ENCODE measurements at regions not wholly inside any gene's neighbourhood (a gene's known extent, or its start where the extent isn't known, plus 50 kb on each side); places are given as distances from the start of the nearest gene placed in this dataset.

- TF ChIP-seq CTCF (IDR thresholded peaks at IDR 0.05; ENCODE audit: poor library complexity, severe bottlenecking) = no peak
- TF ChIP-seq POLR2AphosphoS5 (IDR thresholded peaks at IDR 0.05) = no peak
- no peak for TF ChIP-seq SMC3 (conservative IDR thresholded peaks at IDR 0.05; ENCODE audit: poor library complexity)
- TF ChIP-seq EZH2 (IDR thresholded peaks at IDR 0.05; ENCODE audit: borderline replicate concordance, insufficient read depth, low read length, poor library complexity, severe bottlenecking) = no peak
- no peak for TF ChIP-seq RAD21 (conservative IDR thresholded peaks at IDR 0.05)
- no peak for TF ChIP-seq TAF1 (IDR thresholded peaks at IDR 0.05; ENCODE audit: low read depth)
- TF ChIP-seq EP300 (conservative IDR thresholded peaks at IDR 0.05; ENCODE audit: poor library complexity, severe bottlenecking) = no peak
- no peak for TF ChIP-seq MXI1 (conservative IDR thresholded peaks at IDR 0.05; ENCODE audit: poor library complexity, severe bottlenecking)
- no peak for TF ChIP-seq REST (IDR thresholded peaks at IDR 0.05; ENCODE audit: borderline replicate concordance)
These were observed 683.4 kb downstream of the RNF144B start for GRCh38 chr6:19070520-19070919.
